Endothelial cell of umbilical vein (primary cell): ENCODE measurements at regions not wholly inside any gene's neighbourhood (a gene's known extent, or its start where the extent isn't known, plus 50 kb on each side); places are given as distances from the start of the nearest gene placed in this dataset.

Experiments used
- BruUV-seq: library from RNA; stranded (reverse); fragments of 400-500 nt; replicated peaks from 2 replicates; lab custom pipeline; 2021; lab: Mats Ljungman, UMichigan
- CTCF ChIA-PET: fragments of 300-600, 350-600 bp; sonication (Branson Sonifier 250); formaldehyde crosslinking; loops from one replicate; lab custom pipeline; 2021; ENCODE audit warnings: antibody characterized with exemption, inconsistent platforms; lab: Charles Lee
- POLR2A ChIA-PET: fragments of 300-600, 350-600 bp; sonication (Branson Sonifier 250); formaldehyde crosslinking; loops from one replicate; lab custom pipeline; 2021; ENCODE audit warnings: antibody characterized with exemption, inconsistent platforms; lab: Charles Lee
- DNase-seq: peaks from one replicate; pipeline ENCODE4 v3.0.0-alpha.2; 2011; ENCODE audit warnings: low read depth, low spot score
- FAIRE-seq: peaks from 2 replicates; lab custom pipeline; 2011; peaks lifted over from hg19 to GRCh38; lab: Jason Lieb, UNC
- H2AFZ ChIP-seq: 2 replicates; pipeline ENCODE4 v1.6.0; 2012; ENCODE audit warnings: low read depth, low read length, control low read depth, inconsistent platforms
- H3K27ac ChIP-seq: 2 replicates; pipeline ENCODE4 v1.5.1; 2011; ENCODE audit warnings: low read depth, mild to moderate bottlenecking, control low read depth, low read length, moderate library complexity; ENCODE audit not compliant: insufficient read depth
- H3K27me3 ChIP-seq, 2 experiments: 2 replicates each; pipeline versions ENCODE4 v1.6.0 to v1.6.1; 2011; ENCODE audit warnings: low read length in 2 of 2, mixed read lengths in 1 of 2; ENCODE audit not compliant: control insufficient read depth in 2 of 2, insufficient read depth in 2 of 2
- H3K36me3 ChIP-seq, 2 experiments: 2 replicates in 1 of 2; 3 replicates in 1 of 2; pipeline ENCODE4 v1.5.1; 2011; ENCODE audit warnings: low read length in 2 of 2, mild to moderate bottlenecking in 1 of 2, moderate library complexity in 1 of 2; ENCODE audit not compliant: control insufficient read depth in 2 of 2, insufficient read depth in 2 of 2; ENCODE audit errors: extremely low read depth in 1 of 2
- H3K4me1 ChIP-seq: 3 replicates; pipeline ENCODE4 v1.5.1; 2011; ENCODE audit warnings: mild to moderate bottlenecking, low read length; ENCODE audit not compliant: control insufficient read depth, insufficient read depth; ENCODE audit errors: extremely low read depth
- H3K4me2 ChIP-seq: 2 replicates; pipeline ENCODE4 v1.6.1; 2011; ENCODE audit warnings: low read length, control low read depth, mixed read lengths; ENCODE audit not compliant: insufficient read depth
- H3K4me3 ChIP-seq, 3 experiments: fragments of 200-600 bp in 1 of 3; sonication (generic), shearing (Covaris generic) in 1 of 3; replicated peaks in 1 of 3; 2 replicates each; pipeline ENCODE4 v1.5.1; 2011 to 2016; ENCODE audit warnings: control low read depth in 3 of 3, low read length in 3 of 3, mild to moderate bottlenecking in 2 of 3, inconsistent platforms in 1 of 3, low read depth in 1 of 3, moderate library complexity in 1 of 3; ENCODE audit not compliant: insufficient read depth in 1 of 3
- H3K79me2 ChIP-seq: 2 replicates; pipeline ENCODE4 v1.6.0; 2012; ENCODE audit warnings: low read length, inconsistent platforms; ENCODE audit not compliant: control insufficient read depth, insufficient read depth
- H3K9ac ChIP-seq: replicated peaks from 2 replicates; pipeline ENCODE3; 2011; ENCODE audit warnings: low read length, control low read depth; ENCODE audit not compliant: insufficient read depth; ENCODE audit errors: extremely low read depth
- H3K9me1 ChIP-seq: replicated peaks from 3 replicates; pipeline ENCODE4 v1.6.0; 2011; ENCODE audit warnings: mild to moderate bottlenecking, low read length; ENCODE audit not compliant: control insufficient read depth, insufficient read depth; ENCODE audit errors: extremely low read depth
- H3K9me3 ChIP-seq: replicated peaks from 2 replicates; pipeline ENCODE4 v1.5.1; 2012; ENCODE audit warnings: low read length, inconsistent platforms; ENCODE audit not compliant: control insufficient read depth, insufficient read depth
- H4K20me1 ChIP-seq: replicated peaks from 2 replicates; pipeline ENCODE3; 2011; ENCODE audit warnings: mild to moderate bottlenecking, low read length; ENCODE audit not compliant: control insufficient read depth, insufficient read depth; ENCODE audit errors: extremely low read depth
- CTCF ChIP-seq, 2 donors: IDR thresholded peaks; 1 replicate in 1 of 2; 2 replicates in 1 of 2; pipeline ENCODE4 v1.5.1; 2011; ENCODE audit warnings: low read length in 2 of 2, mild to moderate bottlenecking in 2 of 2, moderate library complexity in 2 of 2, control low read depth in 1 of 2, inconsistent platforms in 1 of 2, low read depth in 1 of 2; ENCODE audit not compliant: insufficient read depth in 1 of 2; ENCODE audit errors: extremely low read depth in 1 of 2
- EZH2 ChIP-seq: IDR thresholded peaks from 2 replicates; pipeline ENCODE4 v1.6.1; 2012; ENCODE audit warnings: borderline replicate concordance, low read depth, mild to moderate bottlenecking, moderate library complexity, low read length, inconsistent platforms; ENCODE audit not compliant: severe bottlenecking
- GATA2 ChIP-seq: IDR thresholded peaks from 2 replicates; pipeline ENCODE4 v1.7.0; 2011; ENCODE audit warnings: low read depth, mild to moderate bottlenecking, moderate library complexity, mixed read lengths, low read length; ENCODE audit not compliant: insufficient read length, insufficient read depth
- MAX ChIP-seq: IDR thresholded peaks from 2 replicates; pipeline ENCODE4 v1.6.1; 2011; ENCODE audit not compliant: insufficient read depth, insufficient read length
- MYC ChIP-seq: IDR thresholded peaks from one replicate; pipeline ENCODE4 v1.6.1; 2011; ENCODE audit warnings: mild to moderate bottlenecking, low read depth, low read length
- POLR2A ChIP-seq: IDR thresholded peaks from 2 replicates; pipeline ENCODE4 v1.6.1; 2012; ENCODE audit warnings: low read depth, mild to moderate bottlenecking, control low read depth, low read length
- POLR2AphosphoS5 ChIP-seq: IDR thresholded peaks from 2 replicates; pipeline ENCODE4 v1.6.1; 2012; ENCODE audit warnings: low read depth, mild to moderate bottlenecking, control low read depth, low read length, moderate library complexity; ENCODE audit not compliant: insufficient read depth
- dilution Hi-C: fragments of 300-500 bp; cut with MboI; formaldehyde crosslinking; loops from one replicate; pipeline ENCODE4 v1.15.0; 2019; ENCODE audit warnings: low sequenced_read_pairs; ENCODE audit not compliant: extremely low pct_ligation_motif_present
- intact Hi-C: fragments of 100-400 bp; cut with micrococcal nuclease; formaldehyde crosslinking; loops from one replicate; pipeline ENCODE4 v1.10.0; 2022

GRCh38 chr10:121099181-121099580 lies 248.0 kb downstream of the WDR11 start:
- H3K27me3 ChIP-seq = no peaks in the 10 kb centered on the region

More at GRCh38 chr10:121099181-121099580, 248.0 kb downstream of the WDR11 start:
- intact Hi-C loops (no loop called here), dilution Hi-C loops (no loop called here)
- BruUV-seq = no TSS peak
- FAIRE-seq (no peak), DNase-seq (no peak)
- no peak overlapping the region for H3K4me2 ChIP-seq
- no peaks in the 10 kb centered on the region for H3K9me3 ChIP-seq
- no peak overlapping the region for H3K27ac ChIP-seq
- H4K20me1 ChIP-seq = no peaks in the 10 kb centered on the region
- CTCF ChIA-PET = no interaction called here
- H3K9ac ChIP-seq = no peak overlapping the region
- H3K4me1 ChIP-seq = no peaks in the 10 kb centered on the region
- POLR2A ChIA-PET = no interaction called here
- H3K9me1 ChIP-seq = no peaks in the 10 kb centered on the region
- H3K4me3 ChIP-seq = no peak overlapping the region
- H2AFZ ChIP-seq = no peak overlapping the region
- TF ChIP-seq POLR2AphosphoS5 = no peak
- no peak for TF ChIP-seq CTCF (IDR thresholded peaks at IDR 0.05; ENCODE audit: extremely low read depth in 1 of 2, insufficient read depth in 1 of 2, low read depth in 1 of 2, low read length in 2 of 2)
- TF ChIP-seq MYC = no peak
- no peak for TF ChIP-seq EZH2
- no peak for TF ChIP-seq GATA2
- TF ChIP-seq POLR2A = no peak
- TF ChIP-seq MAX = no peak
- H3K79me2 ChIP-seq = no peaks in the 10 kb centered on the region
- H3K36me3 ChIP-seq = no peaks in the 10 kb centered on the region
